Prostate gland (tissue), 2 donors: ENCODE measurements at regions not wholly inside any gene's neighbourhood (a gene's known extent, or its start where the extent isn't known, plus 50 kb on each side); places are given as distances from the start of the nearest gene placed in this dataset.

Source experiments
- DNase-seq: peaks from one replicate; pipeline ENCODE4 v3.0.0-alpha.2; 2019; ENCODE audit warnings: low spot score
- H3K27ac ChIP-seq, 2 donors: fragments of 200-600 bp; sonication (generic); 2 replicates each; pipeline ENCODE4 v1.5.1; 2017 to 2019
- H3K27me3 ChIP-seq: fragments of 200-600 bp; sonication (generic); replicated peaks from 2 replicates; pipeline ENCODE4 v1.5.1; 2019; ENCODE audit not compliant: insufficient read depth
- H3K36me3 ChIP-seq, 2 donors: fragments of 200-600 bp; sonication (generic); 1 replicate in 1 of 2; 2 replicates in 1 of 2; pipeline versions ENCODE4 v1.5.1 to v1.8.1; 2017 to 2019
- H3K4me1 ChIP-seq: fragments of 200-600 bp; sonication (generic); replicated peaks from 2 replicates; pipeline ENCODE4 v1.5.1; 2019
- H3K4me3 ChIP-seq, 2 donors: fragments of 200-600 bp; sonication (generic); 2 replicates each; pipeline ENCODE4 v1.5.1; 2017 to 2019
- H3K9me3 ChIP-seq: fragments of 200-600 bp; sonication (generic); 2 replicates; pipeline ENCODE4 v1.5.1; 2017
- POLR2A ChIP-seq: fragments of 450-650 bp; IDR thresholded peaks from one replicate; pipeline ENCODE4 v1.6.1; 2016; ENCODE audit warnings: antibody characterized with exemption, mild to moderate bottlenecking
- POLR2AphosphoS5 ChIP-seq: sonication (generic); formaldehyde crosslinking; IDR thresholded peaks from one replicate; pipeline ENCODE4 v1.6.1; 2017; ENCODE audit warnings: antibody characterized with exemption
- WGBS: methylation state at CpG from one replicate; pipeline ENCODE4 v1.1.5; 2018; 5-methylcytosine and 5-hydroxymethylcytosine counted together
- intact Hi-C: fragments of 100-400 bp; cut with DNase I; formaldehyde crosslinking; loops from one replicate; pipeline ENCODE4 v1.14.2; 2022
- TF ChIP-seq, protein P1 (sequence below), 4 experiments: fragments of 200-600 bp in 2 of 4; fragments of 450-650 bp in 2 of 4; sonication (generic) in 2 of 4; IDR thresholded peaks; 1 replicate in 3 of 4; 2 replicates in 1 of 4; pipeline ENCODE4 v1.5.1; 2016 to 2019; ENCODE audit warnings: antibody characterized with exemption in 4 of 4, mild to moderate bottlenecking in 2 of 4, moderate library complexity in 2 of 4

DNA sequence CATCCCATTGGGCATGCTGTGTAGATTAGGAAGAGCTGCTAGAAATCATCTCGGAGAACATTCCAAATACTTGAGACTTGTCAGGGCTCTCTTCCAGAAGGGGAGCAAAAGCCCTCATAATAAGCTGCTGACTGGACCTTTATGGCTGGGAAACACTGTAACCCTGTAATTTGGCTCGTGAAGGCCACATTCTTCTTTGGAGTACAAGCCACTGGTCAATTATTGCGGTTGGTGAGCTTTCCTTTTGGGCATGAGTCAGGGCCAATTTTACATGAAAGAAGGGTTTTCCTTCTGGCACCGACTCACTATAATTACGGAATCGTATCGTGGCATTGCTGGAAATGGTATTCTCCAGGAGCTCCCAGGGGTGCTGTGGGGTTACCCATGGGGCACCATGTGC, 434.5 kb upstream of the RGMA start:
- H3K36me3 ChIP-seq: no peaks in the 10 kb centered on the region
- intact Hi-C loops: no loop called here
- H3K9me3 ChIP-seq: no peaks in the 10 kb centered on the region
- no peak overlapping the region for H3K4me3 ChIP-seq
- H3K27me3 ChIP-seq: no peaks in the 10 kb centered on the region
- no peak for TF ChIP-seq POLR2AphosphoS5
- TF ChIP-seq, protein P1, sequence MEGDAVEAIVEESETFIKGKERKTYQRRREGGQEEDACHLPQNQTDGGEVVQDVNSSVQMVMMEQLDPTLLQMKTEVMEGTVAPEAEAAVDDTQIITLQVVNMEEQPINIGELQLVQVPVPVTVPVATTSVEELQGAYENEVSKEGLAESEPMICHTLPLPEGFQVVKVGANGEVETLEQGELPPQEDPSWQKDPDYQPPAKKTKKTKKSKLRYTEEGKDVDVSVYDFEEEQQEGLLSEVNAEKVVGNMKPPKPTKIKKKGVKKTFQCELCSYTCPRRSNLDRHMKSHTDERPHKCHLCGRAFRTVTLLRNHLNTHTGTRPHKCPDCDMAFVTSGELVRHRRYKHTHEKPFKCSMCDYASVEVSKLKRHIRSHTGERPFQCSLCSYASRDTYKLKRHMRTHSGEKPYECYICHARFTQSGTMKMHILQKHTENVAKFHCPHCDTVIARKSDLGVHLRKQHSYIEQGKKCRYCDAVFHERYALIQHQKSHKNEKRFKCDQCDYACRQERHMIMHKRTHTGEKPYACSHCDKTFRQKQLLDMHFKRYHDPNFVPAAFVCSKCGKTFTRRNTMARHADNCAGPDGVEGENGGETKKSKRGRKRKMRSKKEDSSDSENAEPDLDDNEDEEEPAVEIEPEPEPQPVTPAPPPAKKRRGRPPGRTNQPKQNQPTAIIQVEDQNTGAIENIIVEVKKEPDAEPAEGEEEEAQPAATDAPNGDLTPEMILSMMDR (IDR thresholded peaks at IDR 0.05): no peak
- no peak for TF ChIP-seq POLR2A
- H3K4me1 ChIP-seq: no peaks in the 10 kb centered on the region
- 75% methylated on average over 7 of the region's 7 CpGs for WGBS
- H3K27ac ChIP-seq: no peak overlapping the region
- no peak for DNase-seq

DNA sequence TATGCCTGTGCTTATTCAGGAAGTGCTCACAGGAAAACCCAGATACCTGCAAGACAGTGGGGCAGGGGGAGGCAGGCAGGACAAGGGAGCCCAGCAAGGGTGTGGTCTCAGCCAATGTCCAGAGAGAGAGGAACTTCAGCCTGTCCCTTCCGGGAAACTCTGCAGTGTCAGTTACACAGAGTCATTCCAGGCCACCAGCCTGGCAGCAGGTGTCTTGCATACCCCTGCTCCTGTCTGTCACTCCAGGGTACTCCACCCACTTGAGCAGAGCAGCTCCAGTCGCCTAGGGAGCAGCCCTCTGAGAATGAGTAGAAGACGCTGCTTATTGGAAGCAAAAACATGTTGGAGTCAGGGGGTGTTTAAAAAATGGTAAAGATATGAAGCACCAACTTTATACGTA, 431.2 kb upstream of the RGMA start:
- no peaks in the 10 kb centered on the region for H3K9me3 ChIP-seq
- H3K36me3 ChIP-seq: no peaks in the 10 kb centered on the region
- DNase-seq: no peak
- WGBS: 88% methylated on average over 4 of the region's 4 CpGs
- TF ChIP-seq POLR2A: no peak
- TF ChIP-seq, protein P1 (IDR thresholded peaks at IDR 0.05): no peak
- TF ChIP-seq POLR2AphosphoS5: no peak
- no peak overlapping the region for H3K4me3 ChIP-seq
- H3K4me1 ChIP-seq: no peaks in the 10 kb centered on the region
- no peak overlapping the region for H3K27ac ChIP-seq
- intact Hi-C loops: no loop called here
- H3K27me3 ChIP-seq: no peaks in the 10 kb centered on the region

DNA sequence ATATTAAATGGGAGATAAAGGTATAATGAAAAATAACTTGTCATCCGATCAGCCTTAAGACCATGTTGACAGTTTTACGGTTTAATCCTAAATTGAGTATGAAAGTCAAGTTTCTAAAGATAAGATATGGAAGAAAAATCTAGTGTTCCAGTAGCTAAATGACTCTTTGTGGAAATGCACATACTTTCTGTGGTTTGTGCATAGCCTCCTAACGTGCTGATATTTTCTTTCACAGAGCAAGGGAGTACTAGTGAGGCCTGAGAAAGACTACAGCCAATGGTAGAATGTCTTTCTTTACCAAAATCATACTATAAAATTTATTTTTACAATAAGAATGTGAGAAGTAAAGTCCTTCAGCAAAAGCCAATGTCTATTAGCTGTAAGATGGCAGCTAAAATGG, 430.6 kb upstream of the RGMA start:
- WGBS: 81% methylated on average over 3 of the region's 3 CpGs
- Histone ChIP-seq H3K27ac (no peak overlapping the region), H3K36me3 (no peaks in the 10 kb centered on the region), H3K4me1 (no peaks in the 10 kb centered on the region), H3K27me3 (no peaks in the 10 kb centered on the region), H3K9me3 (no peaks in the 10 kb centered on the region), H3K4me3 (no peak overlapping the region)
- TF ChIP-seq, protein P1 (IDR thresholded peaks at IDR 0.05): no peak
- TF ChIP-seq POLR2AphosphoS5 (no peak), POLR2A (no peak)
- intact Hi-C loops: no loop called here
- DNase-seq: no peak

DNA sequence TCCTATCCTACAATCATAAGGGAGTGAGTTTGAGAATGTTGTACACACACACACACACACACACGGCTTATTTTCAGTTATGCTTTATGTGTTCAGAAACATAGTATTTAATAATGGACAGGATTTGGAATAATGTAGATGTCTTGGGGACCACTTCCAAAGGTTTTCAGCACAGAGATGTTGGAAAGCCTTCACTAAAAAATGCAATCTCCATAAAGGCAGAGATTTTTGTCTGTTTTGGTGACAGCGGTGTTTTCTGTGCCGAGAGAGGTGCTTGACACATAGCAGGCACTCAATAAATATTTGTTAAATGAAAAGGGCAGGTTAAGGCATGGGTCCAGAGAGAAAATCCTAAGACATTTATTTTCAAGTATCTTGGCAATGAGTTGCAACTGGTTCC, 428.2 kb upstream of the RGMA start:
- Histone ChIP-seq H3K4me1 (no peaks in the 10 kb centered on the region), H3K36me3 (no peaks in the 10 kb centered on the region), H3K27me3 (no peaks in the 10 kb centered on the region), H3K27ac (no peak overlapping the region), H3K9me3 (no peaks in the 10 kb centered on the region), H3K4me3 (no peak overlapping the region)
- TF ChIP-seq POLR2A: no peak
- TF ChIP-seq POLR2AphosphoS5: no peak
- TF ChIP-seq, protein P1 (IDR thresholded peaks at IDR 0.05): no peak
- intact Hi-C loops: no loop called here
- no peak for DNase-seq
- 28% methylated on average over 3 of the region's 3 CpGs for WGBS

DNA sequence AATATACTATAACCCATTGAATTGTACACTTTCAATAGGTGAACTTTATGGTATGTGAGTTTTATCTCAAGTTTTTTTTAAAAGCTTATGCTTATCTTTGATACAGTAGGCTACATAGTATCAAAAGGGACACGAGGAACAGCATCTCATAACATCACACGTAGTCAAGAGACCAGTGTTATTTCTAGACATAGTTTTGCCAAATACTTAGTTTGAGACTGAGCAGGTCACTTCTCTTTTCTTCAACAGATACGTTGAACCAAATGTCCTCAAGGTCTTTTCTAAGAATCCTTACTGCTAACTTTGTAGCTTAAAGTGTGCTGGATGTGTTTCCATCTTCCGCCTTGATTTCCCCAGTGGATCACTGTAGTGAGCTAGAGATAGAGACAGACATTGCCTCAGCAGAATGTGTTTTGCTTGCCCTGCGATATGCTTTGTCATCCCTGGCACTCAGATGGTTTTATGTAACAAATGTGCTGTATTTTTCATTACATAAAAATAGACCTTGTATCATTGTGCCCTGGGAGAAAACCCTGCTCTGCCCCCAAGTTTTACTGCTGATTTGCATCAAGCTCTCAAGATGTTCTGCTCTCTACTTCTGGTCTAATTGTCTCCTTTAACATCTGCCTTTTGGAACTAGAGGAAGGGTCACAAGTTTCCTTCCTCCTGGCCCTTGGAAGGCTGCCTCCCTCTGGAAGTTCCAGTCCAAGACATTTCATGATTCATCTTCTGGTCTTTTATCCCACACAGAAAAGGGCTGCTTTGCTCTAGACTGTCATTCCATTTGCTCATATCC, 426.4 kb upstream of the RGMA start:
- intact Hi-C loops: no loop called here
- H3K9me3 ChIP-seq: no peaks in the 10 kb centered on the region
- no peak overlapping the region for H3K4me3 ChIP-seq
- TF ChIP-seq POLR2A (no peak), POLR2AphosphoS5 (no peak)
- TF ChIP-seq, protein P1 (IDR thresholded peaks at IDR 0.05): no peak
- 93% methylated on average over 5 of the region's 5 CpGs for WGBS
- no peaks in the 10 kb centered on the region for H3K36me3 ChIP-seq
- H3K27me3 ChIP-seq: no peaks in the 10 kb centered on the region
- no peaks in the 10 kb centered on the region for H3K4me1 ChIP-seq
- H3K27ac ChIP-seq: no peak overlapping the region
- no peak for DNase-seq
